Hepatocyte (in vitro differentiated cells): ENCODE measurements at regions not wholly inside any gene's neighbourhood (a gene's known extent, or its start where the extent isn't known, plus 50 kb on each side); places are given as distances from the start of the nearest gene placed in this dataset.

Experiments used
- DNase-seq: peaks from one replicate; pipeline ENCODE4 v3.0.0-alpha.2; 2016; ENCODE audit warnings: low spot score
- H2AFZ ChIP-seq: fragments of 200-600 bp; sonication (generic); 2 replicates; pipeline ENCODE4 v1.6.0; 2016; ENCODE audit warnings: antibody characterized with exemption, mild to moderate bottlenecking
- H3K27ac ChIP-seq: fragments of 200-600 bp; sonication (generic); 2 replicates; pipeline ENCODE4 v1.5.1; 2016; ENCODE audit warnings: mild to moderate bottlenecking
- H3K27me3 ChIP-seq: fragments of 200-600 bp; sonication (generic); 2 replicates; pipeline ENCODE4 v1.6.1; 2016
- H3K36me3 ChIP-seq: fragments of 200-600 bp; sonication (generic); replicated peaks from 2 replicates; pipeline ENCODE4 v1.5.1; 2016; ENCODE audit warnings: low read depth; ENCODE audit not compliant: insufficient read depth
- H3K4me1 ChIP-seq: fragments of 200-600 bp; sonication (generic); 2 replicates; pipeline ENCODE4 v1.5.1; 2016; ENCODE audit warnings: mild to moderate bottlenecking, moderate library complexity; ENCODE audit not compliant: insufficient read depth
- H3K4me2 ChIP-seq: fragments of 200-600 bp; sonication (generic); 2 replicates; pipeline ENCODE4 v1.6.0; 2016
- H3K4me3 ChIP-seq: fragments of 200-600 bp; sonication (generic); 2 replicates; pipeline ENCODE4 v1.5.1; 2016; ENCODE audit warnings: mild to moderate bottlenecking
- H3K79me2 ChIP-seq: fragments of 200-600 bp; sonication (generic); 2 replicates; pipeline ENCODE4 v1.6.0; 2017; ENCODE audit warnings: mild to moderate bottlenecking
- H3K9me2 ChIP-seq: fragments of 200-600 bp; sonication (generic); replicated peaks from 2 replicates; pipeline ENCODE4 v1.6.0; 2017; ENCODE audit warnings: mild to moderate bottlenecking; ENCODE audit not compliant: insufficient read depth
- H3K9me3 ChIP-seq: fragments of 200-600 bp; sonication (generic); 2 replicates; pipeline ENCODE4 v1.5.1; 2016; ENCODE audit warnings: low read depth, mild to moderate bottlenecking
- H4K20me1 ChIP-seq: fragments of 200-600 bp; sonication (generic); 2 replicates; pipeline ENCODE4 v1.6.0; 2016; ENCODE audit warnings: mild to moderate bottlenecking; ENCODE audit not compliant: insufficient read depth, poor library complexity, severe bottlenecking
- CTCF ChIP-seq: fragments of 200-600 bp; sonication (generic); IDR thresholded peaks from 2 replicates; pipeline ENCODE4 v1.5.1; 2016; ENCODE audit warnings: antibody characterized with exemption, mild to moderate bottlenecking; ENCODE audit not compliant: poor library complexity
- EZH2 ChIP-seq: fragments of 200-600 bp; sonication (generic); IDR thresholded peaks from 2 replicates; pipeline ENCODE4 v1.6.1; 2016; ENCODE audit warnings: antibody characterized with exemption, mild to moderate bottlenecking, borderline replicate concordance
- EZH2phosphoT487 ChIP-seq: fragments of 200-600 bp; sonication (generic); IDR thresholded peaks from one replicate; pipeline ENCODE4 v1.6.1; 2018; ENCODE audit warnings: antibody characterized with exemption, mild to moderate bottlenecking, low read depth, moderate library complexity; ENCODE audit not compliant: unreplicated experiment, severe bottlenecking
- WGBS: methylation state at CpG from one replicate; pipeline ENCODE4 v1.1.6; 2016; ENCODE audit warnings: low lambda C conversion rate; ENCODE audit errors: missing lambda C conversion rate; 5-methylcytosine and 5-hydroxymethylcytosine counted together

GRCh38 chr17:77343031-77343800, 202.4 kb downstream of the SEC14L1 start:
- peaks cover 88% of the 10 kb centered on the region for H3K79me2 ChIP-seq
- peaks cover 4% of the 10 kb centered on the region for H4K20me1 ChIP-seq
- H3K4me2 ChIP-seq: no peak overlapping the region
- no peaks in the 10 kb centered on the region for H3K4me1 ChIP-seq
- no peaks in the 10 kb centered on the region for H3K36me3 ChIP-seq
- no peak overlapping the region for H3K27ac ChIP-seq
- H3K27me3 ChIP-seq: no peaks in the 10 kb centered on the region
- H3K4me3 ChIP-seq: no peak overlapping the region
- 97% methylated on average over 7 of the region's 7 CpGs for WGBS
- DNase-seq: no peak
- no peaks in the 10 kb centered on the region for H3K9me3 ChIP-seq
- TF ChIP-seq EZH2phosphoT487 (no peak), CTCF (no peak), EZH2 (no peak)
- H3K9me2 ChIP-seq: no peaks in the 10 kb centered on the region
- H2AFZ ChIP-seq: no peak overlapping the region

DNA sequence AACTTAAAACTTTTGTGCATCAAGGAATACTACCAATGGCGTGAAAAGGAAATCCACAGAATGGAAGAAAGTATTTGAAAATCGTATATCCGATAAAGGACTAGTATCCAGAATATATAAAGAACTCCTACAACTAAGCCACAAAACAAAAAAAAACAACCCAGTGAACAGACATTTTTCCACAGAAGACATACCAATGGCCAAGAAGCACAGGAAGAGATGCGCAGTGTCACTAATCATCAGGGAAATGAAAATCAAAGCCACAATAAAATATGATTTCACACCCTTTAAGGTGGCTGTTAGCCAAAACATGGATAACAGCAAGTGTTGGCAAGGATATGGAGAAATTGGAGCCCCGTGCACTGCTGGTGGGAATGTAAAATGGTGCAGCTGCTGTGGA, 203.3 kb downstream of the SEC14L1 start:
- WGBS: 98% methylated on average over 5 of the region's 5 CpGs
- no peaks in the 10 kb centered on the region for H3K4me1 ChIP-seq
- no peak overlapping the region for H3K4me2 ChIP-seq
- no peak for DNase-seq
- H3K36me3 ChIP-seq: no peaks in the 10 kb centered on the region
- no peak overlapping the region for H2AFZ ChIP-seq
- H3K9me2 ChIP-seq: no peaks in the 10 kb centered on the region
- no peaks in the 10 kb centered on the region for H3K27me3 ChIP-seq
- TF ChIP-seq EZH2 (no peak), EZH2phosphoT487 (no peak), CTCF (no peak)
- no peak overlapping the region for H3K4me3 ChIP-seq
- no peak overlapping the region for H3K27ac ChIP-seq
- peaks cover 89% of the 10 kb centered on the region for H3K79me2 ChIP-seq
- peaks cover 9% of the 10 kb centered on the region for H4K20me1 ChIP-seq
- H3K9me3 ChIP-seq: no peaks in the 10 kb centered on the region

GRCh38 chr17:77345260-77345910, 204.6 kb downstream of the SEC14L1 start:
- no peaks in the 10 kb centered on the region for H3K36me3 ChIP-seq
- H2AFZ ChIP-seq: no peak overlapping the region
- H3K4me3 ChIP-seq: no peak overlapping the region
- peaks cover 89% of the 10 kb centered on the region for H3K79me2 ChIP-seq
- DNase-seq: no peak
- H3K4me1 ChIP-seq: peaks cover 8% of the 10 kb centered on the region
- no peak overlapping the region for H3K4me2 ChIP-seq
- TF ChIP-seq EZH2phosphoT487: no peak
- TF ChIP-seq EZH2: no peak
- TF ChIP-seq CTCF: no peak
- no peaks in the 10 kb centered on the region for H3K27me3 ChIP-seq
- H3K9me2 ChIP-seq: no peaks in the 10 kb centered on the region
- H3K9me3 ChIP-seq: no peaks in the 10 kb centered on the region
- WGBS: 94% methylated on average over 9 of the region's 9 CpGs
- H3K27ac ChIP-seq: no peak overlapping the region
- H4K20me1 ChIP-seq: peaks cover 18% of the 10 kb centered on the region
